ENCODE measurements at regions not wholly inside any gene's neighbourhood (a gene's known extent, or its start where the extent isn't known, plus 50 kb on each side); places are given as distances from the start of the nearest gene placed in this dataset.

DNA sequence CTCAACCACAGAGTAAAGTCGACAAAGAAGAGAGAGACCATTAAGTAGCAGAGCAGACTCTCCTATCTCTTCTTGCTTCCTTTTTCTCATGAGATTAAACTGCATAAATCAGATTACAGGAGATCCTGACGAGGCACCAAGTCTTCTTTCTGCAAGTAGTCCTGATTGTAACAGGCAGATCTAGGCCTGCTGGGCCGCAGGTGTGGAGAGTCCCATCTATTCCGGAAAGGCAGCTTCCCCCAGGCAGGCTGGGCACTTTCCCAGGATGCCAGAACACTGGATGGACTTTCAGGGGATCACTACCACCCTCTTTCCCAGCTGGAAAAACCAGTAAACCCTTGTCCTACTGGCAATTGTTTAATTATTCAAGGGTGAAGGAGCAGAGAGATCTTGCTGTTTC, 173.0 kb upstream of the CADM1 start:
- TF ChIP-seq, protein P1, sequence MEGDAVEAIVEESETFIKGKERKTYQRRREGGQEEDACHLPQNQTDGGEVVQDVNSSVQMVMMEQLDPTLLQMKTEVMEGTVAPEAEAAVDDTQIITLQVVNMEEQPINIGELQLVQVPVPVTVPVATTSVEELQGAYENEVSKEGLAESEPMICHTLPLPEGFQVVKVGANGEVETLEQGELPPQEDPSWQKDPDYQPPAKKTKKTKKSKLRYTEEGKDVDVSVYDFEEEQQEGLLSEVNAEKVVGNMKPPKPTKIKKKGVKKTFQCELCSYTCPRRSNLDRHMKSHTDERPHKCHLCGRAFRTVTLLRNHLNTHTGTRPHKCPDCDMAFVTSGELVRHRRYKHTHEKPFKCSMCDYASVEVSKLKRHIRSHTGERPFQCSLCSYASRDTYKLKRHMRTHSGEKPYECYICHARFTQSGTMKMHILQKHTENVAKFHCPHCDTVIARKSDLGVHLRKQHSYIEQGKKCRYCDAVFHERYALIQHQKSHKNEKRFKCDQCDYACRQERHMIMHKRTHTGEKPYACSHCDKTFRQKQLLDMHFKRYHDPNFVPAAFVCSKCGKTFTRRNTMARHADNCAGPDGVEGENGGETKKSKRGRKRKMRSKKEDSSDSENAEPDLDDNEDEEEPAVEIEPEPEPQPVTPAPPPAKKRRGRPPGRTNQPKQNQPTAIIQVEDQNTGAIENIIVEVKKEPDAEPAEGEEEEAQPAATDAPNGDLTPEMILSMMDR (IDR thresholded peaks at IDR 0.05), result no peak
- TF ChIP-seq POLR2AphosphoS5 (IDR thresholded peaks at IDR 0.05) (no peak), EP300 (IDR thresholded peaks at IDR 0.05) (no peak), POLR2A (IDR thresholded peaks at IDR 0.05) (no peak)

All from gastroesophageal sphincter (tissue), 3 donors.